HAP-1 (cell line): ENCODE measurements at regions not wholly inside any gene's neighbourhood (a gene's known extent, or its start where the extent isn't known, plus 50 kb on each side); places are given as distances from the start of the nearest gene placed in this dataset.
"Not testable (repeated sequence)": the region's sequence is repeated elsewhere in the genome, so short reads cannot be mapped to it uniquely, and the experiment has no call there.

Experiments used
- DNase-seq, 2 experiments: peaks; one replicate each; pipeline ENCODE4 v3.0.0-alpha.2; 2016 to 2020; ENCODE audit warnings: low spot score in 2 of 2
- H3K27me3 ChIP-seq: fragments of 250-450 bp; sonication (Bioruptor Pico); 2 replicates; pipeline ENCODE4 v1.5.1; 2020; ENCODE audit warnings: low read depth, mild to moderate bottlenecking, moderate library complexity
- H3K36me3 ChIP-seq: fragments of 250-450 bp; sonication (Bioruptor Pico); replicated peaks from 2 replicates; pipeline ENCODE4 v1.5.1; 2020; ENCODE audit warnings: mild to moderate bottlenecking
- H3K4me1 ChIP-seq: fragments of 250-450 bp; sonication (Bioruptor Pico); 2 replicates; pipeline ENCODE4 v1.5.1; 2020; ENCODE audit warnings: mild to moderate bottlenecking
- H3K4me3 ChIP-seq: fragments of 250-450 bp; sonication (Bioruptor Pico); 2 replicates; pipeline ENCODE4 v1.5.1; 2020; ENCODE audit warnings: mild to moderate bottlenecking, moderate library complexity
- H3K9me3 ChIP-seq: fragments of 250-450 bp; sonication (Bioruptor Pico); 2 replicates; pipeline ENCODE4 v1.5.1; 2020; ENCODE audit warnings: mild to moderate bottlenecking, moderate library complexity
- in situ Hi-C: fragments of 300-500 bp; cut with MboI; formaldehyde crosslinking; loops from 3 replicates; pipeline ENCODE4 v1.14.3; 2020; ENCODE audit warnings: low sequenced_read_pairs, inconsistent platforms, mixed read lengths

DNA sequence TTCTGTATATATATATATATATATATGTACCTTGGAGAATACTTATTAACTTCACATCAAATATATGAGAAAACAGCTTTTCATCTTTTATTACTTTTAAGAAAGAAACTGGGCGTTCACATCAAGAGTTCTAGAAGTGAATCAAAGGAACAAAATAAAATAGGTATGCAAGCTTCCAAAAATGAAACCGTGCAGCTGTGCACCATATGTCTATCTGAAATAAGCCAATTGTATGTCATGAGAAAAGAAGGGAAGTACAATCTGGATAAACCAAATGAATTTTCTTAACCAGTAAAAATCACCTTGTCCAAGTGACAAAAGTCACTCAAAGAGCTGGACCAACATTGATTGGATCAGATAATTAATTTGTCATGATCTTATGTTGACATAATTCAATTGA, 405.4 kb upstream of the TECRL start:
- no peaks in the 10 kb centered on the region for H3K27me3 ChIP-seq
- no peak for DNase-seq
- no peak overlapping the region for H3K4me3 ChIP-seq
- H3K9me3 ChIP-seq: no peaks in the 10 kb centered on the region
- H3K4me1 ChIP-seq: no peaks in the 10 kb centered on the region; the same call in 1 of the 2 replicates
- in situ Hi-C loops: no loop called here
- H3K36me3 ChIP-seq: no peaks in the 10 kb centered on the region

DNA sequence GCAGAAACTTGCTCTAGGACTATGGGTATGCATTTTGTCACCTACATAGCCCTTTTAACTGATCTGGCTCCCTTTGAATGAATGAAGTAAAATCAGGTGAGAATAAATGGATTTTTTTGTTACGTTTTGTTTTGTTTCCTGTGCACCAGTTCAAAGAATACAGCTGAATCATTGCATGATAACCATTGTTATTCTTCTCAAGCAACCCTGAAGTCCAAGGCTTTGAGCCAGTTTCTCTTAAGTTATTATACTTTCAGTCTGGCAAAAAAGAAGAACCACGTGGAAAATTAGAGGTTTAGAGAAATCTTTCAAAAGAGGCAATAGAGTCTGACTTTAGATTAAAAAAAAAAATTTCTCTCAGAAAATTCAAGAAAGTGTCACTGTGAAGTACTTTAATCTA, 398.6 kb upstream of the TECRL start:
- Histone ChIP-seq H3K36me3 (no peaks in the 10 kb centered on the region), H3K27me3 (no peaks in the 10 kb centered on the region)

DNA sequence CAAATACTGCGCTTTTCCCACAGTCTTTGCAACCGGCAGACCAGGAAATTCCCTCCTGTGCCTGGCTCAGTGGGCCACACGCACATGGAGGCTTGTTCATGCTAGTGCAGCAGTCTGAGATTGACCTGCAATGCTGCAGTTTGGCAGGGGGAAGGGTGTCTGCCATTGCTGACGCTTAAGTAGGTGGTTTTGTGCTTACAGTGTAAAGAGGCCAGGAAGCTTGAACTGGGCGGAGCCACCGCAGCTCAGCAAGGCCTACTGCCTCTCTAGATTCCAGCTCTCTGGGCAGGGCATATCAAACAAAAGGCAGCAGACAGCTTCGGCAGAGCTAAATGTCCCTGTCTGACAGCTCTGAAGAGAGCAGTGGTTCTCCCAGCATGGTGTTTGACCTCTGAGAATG, 390.5 kb upstream of the TECRL start:
- peak in 1 of 2 experiments; percentile 10 for DNase-seq
- no peaks in the 10 kb centered on the region for H3K27me3 ChIP-seq
- H3K9me3 ChIP-seq: no peaks in the 10 kb centered on the region; the same call in 1 of the 2 replicates
- no peaks in the 10 kb centered on the region for H3K36me3 ChIP-seq
- in situ Hi-C loops: no loop called here
- H3K4me3 ChIP-seq: no peak overlapping the region
- no peaks in the 10 kb centered on the region for H3K4me1 ChIP-seq

More for the DNA sequence above, 398.6 kb upstream of the TECRL start:
- peaks cover 4% of the 10 kb centered on the region; the same call in 1 of the 2 replicates for H3K4me1 ChIP-seq
- DNase-seq: no peak
- no peaks in the 10 kb centered on the region; the same call in 1 of the 2 replicates for H3K9me3 ChIP-seq
- no peak overlapping the region for H3K4me3 ChIP-seq
- in situ Hi-C loops: no loop called here

DNA sequence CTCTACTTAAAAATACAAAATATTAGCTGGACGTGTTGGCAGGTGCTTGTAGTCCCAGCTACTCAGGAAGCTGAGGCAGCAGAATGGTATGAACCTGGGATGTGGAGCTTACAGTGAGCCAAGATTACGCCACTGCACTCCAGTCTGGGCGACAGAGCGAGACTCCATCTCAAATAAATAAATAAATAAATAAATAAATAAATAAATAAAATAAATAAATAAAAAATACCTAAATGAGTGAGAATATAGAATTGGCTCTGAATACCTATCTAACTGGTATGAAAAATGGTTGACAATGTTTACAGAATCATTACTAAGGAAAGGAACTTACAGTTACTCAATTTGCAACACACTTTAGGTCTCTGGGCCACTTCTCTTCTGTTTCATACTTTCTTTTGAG, 389.6 kb upstream of the TECRL start:
- H3K9me3 ChIP-seq, H3K27me3 ChIP-seq, H3K4me1 ChIP-seq, H3K36me3 ChIP-seq, H3K4me3 ChIP-seq, in situ Hi-C loops, DNase-seq: not testable (repeated sequence)

DNA sequence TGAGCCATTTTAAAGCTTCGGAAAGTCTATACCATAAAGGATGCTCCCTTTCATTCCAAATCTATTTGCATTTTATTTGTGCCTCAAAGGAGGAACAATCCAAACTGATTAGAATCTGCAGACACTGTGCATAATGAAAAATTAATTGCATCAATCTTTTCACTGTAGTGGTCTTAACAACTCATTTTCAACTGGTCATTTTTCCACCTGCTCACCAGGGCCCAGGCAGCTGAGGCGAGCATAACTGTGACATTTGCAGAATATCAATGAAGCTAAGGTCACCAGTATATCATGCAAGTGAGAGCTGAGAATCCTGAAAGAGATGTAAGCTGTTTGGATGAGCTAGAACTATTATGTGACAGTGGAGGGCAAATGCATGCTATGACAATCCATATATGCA, 387.3 kb upstream of the TECRL start:
- Histone ChIP-seq H3K4me3 (no peak overlapping the region), H3K4me1 (no peaks in the 10 kb centered on the region), H3K36me3 (no peaks in the 10 kb centered on the region), H3K9me3 (no peaks in the 10 kb centered on the region), H3K27me3 (no peaks in the 10 kb centered on the region)
- no peak for DNase-seq
- in situ Hi-C loops: no loop called here

DNA sequence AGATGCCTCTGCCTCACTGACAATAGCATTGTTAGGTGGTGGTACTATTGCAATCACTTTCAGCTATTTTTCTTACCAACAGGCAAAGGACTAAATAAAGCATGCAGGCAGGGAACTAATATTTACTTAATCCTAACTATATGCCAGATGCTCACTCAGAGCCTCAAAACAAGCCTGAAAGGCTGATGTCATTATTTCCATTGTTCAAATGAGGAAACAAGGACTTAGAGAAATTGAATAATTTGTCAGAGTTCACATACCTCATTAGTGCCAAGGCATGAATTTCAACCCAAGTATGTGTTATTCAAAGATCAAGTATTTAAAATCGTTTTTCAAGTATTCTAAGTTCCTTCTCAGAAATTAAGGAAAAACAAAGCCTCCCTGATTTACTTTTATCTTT, 374.9 kb upstream of the TECRL start:
- in situ Hi-C loops: no loop called here
- Histone ChIP-seq H3K36me3 (no peaks in the 10 kb centered on the region), H3K4me3 (no peak overlapping the region), H3K9me3 (no peaks in the 10 kb centered on the region), H3K4me1 (no peaks in the 10 kb centered on the region), H3K27me3 (no peaks in the 10 kb centered on the region)
- DNase-seq: no peak

DNA sequence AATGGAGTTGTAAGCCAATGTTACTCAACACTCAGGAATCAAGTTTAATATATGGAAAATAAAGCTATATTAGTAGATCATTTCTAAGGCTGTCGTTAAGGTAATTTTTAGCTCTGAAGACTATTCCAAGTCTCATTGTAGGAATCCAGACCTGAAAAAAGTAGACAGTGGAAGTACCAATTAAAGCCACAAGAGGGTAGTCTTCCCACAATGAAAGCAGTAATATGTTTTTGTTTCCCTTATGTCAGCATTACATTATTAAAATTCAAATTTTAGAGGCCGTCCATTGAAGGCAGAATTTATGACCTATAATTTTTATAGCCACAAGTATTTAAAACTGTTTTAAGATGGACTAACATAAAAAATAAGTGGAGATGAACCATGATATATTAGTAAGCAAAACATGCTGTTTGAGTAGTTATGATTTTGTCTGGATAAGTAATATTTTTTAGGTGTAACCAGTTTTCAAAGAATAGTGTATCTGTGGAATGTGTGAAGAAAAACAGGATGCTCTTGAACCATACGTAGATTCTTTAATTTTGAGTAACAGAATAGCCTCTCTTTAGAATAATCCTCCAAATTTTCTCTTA, 372.6 kb upstream of the TECRL start:
- DNase-seq: peak; percentile 9 to 54
- no peaks in the 10 kb centered on the region for H3K9me3 ChIP-seq
- in situ Hi-C loops: no loop called here
- H3K4me1 ChIP-seq: no peaks in the 10 kb centered on the region
- no peaks in the 10 kb centered on the region for H3K36me3 ChIP-seq
- H3K27me3 ChIP-seq: no peaks in the 10 kb centered on the region
- H3K4me3 ChIP-seq: no peak overlapping the region

DNA sequence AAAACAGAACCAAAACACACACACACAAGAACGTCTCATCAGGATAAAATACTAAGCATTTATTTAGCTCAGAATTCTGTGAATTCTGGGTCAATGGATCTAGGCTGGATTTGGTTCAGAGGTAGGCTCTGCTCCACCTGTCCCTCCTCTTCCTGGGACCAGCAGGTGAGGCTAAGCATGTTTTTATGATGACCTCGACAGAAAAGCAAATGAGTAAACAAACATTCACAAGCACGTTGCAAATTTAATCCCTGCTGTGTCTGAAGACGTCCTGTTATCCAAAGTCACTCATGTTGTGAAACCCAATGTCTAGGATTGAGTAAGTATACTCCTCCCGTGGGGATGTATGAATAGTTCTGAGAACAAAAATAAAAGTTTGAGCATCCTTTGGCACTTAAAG, 371.4 kb upstream of the TECRL start:
- DNase-seq: no peak
- H3K9me3 ChIP-seq: no peaks in the 10 kb centered on the region
- H3K36me3 ChIP-seq: no peaks in the 10 kb centered on the region
- no peaks in the 10 kb centered on the region for H3K4me1 ChIP-seq
- in situ Hi-C loops: no loop called here
- H3K4me3 ChIP-seq: no peak overlapping the region
- no peaks in the 10 kb centered on the region for H3K27me3 ChIP-seq

DNA sequence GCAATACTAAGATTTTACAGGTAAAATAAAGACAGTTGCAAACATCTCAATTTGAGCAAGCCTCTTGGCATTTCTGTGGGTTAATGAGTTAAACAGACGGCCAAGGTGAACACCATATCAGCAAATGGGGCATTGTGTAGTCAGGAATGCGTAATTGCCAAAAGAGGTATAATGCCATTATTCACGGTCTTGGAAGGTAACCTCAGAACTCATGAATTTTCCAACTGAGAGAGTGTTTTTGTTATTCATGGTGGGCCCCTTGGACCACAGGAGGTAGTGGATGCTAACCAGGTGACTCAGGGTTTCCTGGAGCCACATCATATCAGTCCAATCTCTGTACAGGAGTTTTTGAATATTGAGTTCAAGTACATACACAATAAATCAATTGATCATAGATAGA, 368.0 kb upstream of the TECRL start:
- no peaks in the 10 kb centered on the region for H3K4me1 ChIP-seq
- no peak for DNase-seq
- in situ Hi-C loops: no loop called here
- H3K36me3 ChIP-seq: no peaks in the 10 kb centered on the region
- H3K27me3 ChIP-seq: no peaks in the 10 kb centered on the region
- H3K9me3 ChIP-seq: no peaks in the 10 kb centered on the region
- no peak overlapping the region for H3K4me3 ChIP-seq

DNA sequence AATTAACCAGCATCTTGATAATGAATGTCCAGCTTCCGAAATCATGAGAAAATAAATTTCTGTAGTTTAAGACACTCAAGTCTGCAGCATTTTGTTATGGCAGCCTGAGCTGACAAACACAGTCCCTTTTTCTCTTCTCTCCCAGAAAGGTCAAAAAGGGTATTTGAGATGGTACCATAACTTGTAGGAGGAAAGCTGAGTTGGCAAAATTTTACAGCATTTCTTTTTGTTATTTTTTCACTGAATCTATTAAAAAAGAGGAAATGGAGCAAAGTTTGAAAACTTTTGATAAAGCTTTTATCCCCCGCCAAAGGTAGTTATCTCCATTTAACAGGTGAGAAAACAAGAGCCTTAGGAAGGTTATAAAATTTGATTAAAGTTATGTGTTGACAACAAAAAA, 367.6 kb upstream of the TECRL start:
- Histone ChIP-seq H3K36me3 (no peaks in the 10 kb centered on the region), H3K4me3 (no peak overlapping the region)
- in situ Hi-C loops: no loop called here

DNA sequence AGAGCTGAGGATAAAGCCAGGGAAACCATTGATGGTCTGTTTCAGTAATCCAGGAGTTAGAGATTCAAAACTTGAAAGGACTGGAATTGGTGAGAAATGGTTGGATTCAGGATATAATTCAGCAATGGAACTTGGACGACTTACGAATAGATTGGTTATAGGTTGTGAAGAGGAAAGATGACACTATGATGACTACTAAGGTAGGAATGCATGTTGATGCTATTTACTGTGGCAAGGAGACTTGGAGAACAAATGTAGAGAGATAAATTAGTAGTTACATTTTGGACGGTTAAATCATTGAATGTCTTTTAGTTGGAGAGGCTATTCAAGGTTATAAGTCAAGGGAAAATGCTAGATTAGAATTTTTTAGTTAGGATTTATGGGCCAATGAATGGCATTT, 365.4 kb upstream of the TECRL start:
- H3K9me3 ChIP-seq: no peaks in the 10 kb centered on the region
- in situ Hi-C loops: no loop called here
- H3K4me3 ChIP-seq: no peak overlapping the region
- no peaks in the 10 kb centered on the region for H3K36me3 ChIP-seq
- no peak for DNase-seq
- H3K27me3 ChIP-seq: no peaks in the 10 kb centered on the region
- no peaks in the 10 kb centered on the region for H3K4me1 ChIP-seq

More for the DNA sequence above, 367.6 kb upstream of the TECRL start:
- Histone ChIP-seq H3K4me1 (no peaks in the 10 kb centered on the region), H3K27me3 (no peaks in the 10 kb centered on the region), H3K9me3 (no peaks in the 10 kb centered on the region)
- no peak for DNase-seq

DNA sequence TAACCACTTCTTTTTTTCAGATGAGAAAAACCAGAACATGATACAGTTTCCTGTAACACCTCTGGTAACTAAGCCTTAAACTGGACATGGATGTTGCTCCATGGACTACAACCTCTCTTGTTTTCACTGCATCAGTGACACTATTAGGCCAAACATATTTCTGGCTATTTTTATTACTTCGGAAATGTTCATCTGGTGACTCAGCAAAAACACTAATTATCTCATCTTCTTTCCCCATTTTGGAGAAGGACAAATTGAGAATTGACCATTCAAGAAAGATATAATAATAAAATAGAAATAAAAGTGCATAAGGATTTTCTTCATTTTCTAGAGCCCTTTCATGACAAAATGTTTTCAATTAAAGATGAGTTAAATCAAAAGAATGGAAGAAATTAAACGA, 361.9 kb upstream of the TECRL start:
- Histone ChIP-seq H3K9me3 (no peaks in the 10 kb centered on the region), H3K27me3 (no peaks in the 10 kb centered on the region), H3K4me3 (no peak overlapping the region), H3K36me3 (no peaks in the 10 kb centered on the region), H3K4me1 (no peaks in the 10 kb centered on the region)
- in situ Hi-C loops: no loop called here
- DNase-seq: no peak

DNA sequence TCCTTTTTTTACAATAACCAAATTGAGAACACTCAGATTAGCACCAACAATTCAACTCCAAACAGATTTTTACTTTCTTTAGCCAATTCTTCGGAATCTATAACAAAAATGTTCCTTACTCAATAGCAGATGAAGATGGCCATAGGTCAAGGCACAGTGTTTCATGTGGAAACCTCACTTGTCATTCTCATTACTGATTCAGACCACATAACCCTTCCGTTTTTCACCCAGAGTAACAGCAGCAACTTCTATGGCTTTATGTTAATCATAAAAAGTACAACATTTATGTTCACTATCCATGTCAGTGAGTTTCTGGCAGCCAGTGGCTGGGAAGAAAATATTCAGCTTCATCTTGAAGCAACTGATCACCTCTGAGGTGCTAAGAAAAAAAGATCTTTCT, 358.3 kb upstream of the TECRL start:
- H3K27me3 ChIP-seq: no peaks in the 10 kb centered on the region
- H3K4me3 ChIP-seq: no peak overlapping the region
- H3K36me3 ChIP-seq: no peaks in the 10 kb centered on the region
- no peaks in the 10 kb centered on the region for H3K9me3 ChIP-seq
- in situ Hi-C loops: no loop called here
- H3K4me1 ChIP-seq: no peaks in the 10 kb centered on the region
- no peak for DNase-seq

DNA sequence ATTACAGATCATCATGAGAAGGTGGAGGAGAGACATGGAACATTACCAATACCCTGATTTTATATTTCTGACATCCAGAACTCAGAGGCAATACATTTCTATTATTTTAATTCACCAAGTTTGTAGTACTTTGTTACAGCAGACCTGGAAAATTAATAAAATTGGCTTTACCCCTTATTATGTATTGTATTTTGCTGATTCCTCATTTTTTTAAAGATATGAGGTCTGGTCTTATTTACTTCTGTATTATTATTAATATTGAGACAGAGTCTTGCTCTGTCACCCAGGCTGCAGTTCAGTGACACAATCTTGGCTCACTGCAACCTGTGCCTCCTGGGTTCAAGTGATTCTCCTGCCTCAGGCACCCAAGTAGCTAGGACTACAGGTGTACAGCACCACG, 357.3 kb upstream of the TECRL start:
- DNase-seq: no peak
- Histone ChIP-seq H3K4me3 (no peak overlapping the region), H3K4me1 (no peaks in the 10 kb centered on the region), H3K36me3 (no peaks in the 10 kb centered on the region), H3K27me3 (no peaks in the 10 kb centered on the region), H3K9me3 (no peaks in the 10 kb centered on the region)
- in situ Hi-C loops: no loop called here

DNA sequence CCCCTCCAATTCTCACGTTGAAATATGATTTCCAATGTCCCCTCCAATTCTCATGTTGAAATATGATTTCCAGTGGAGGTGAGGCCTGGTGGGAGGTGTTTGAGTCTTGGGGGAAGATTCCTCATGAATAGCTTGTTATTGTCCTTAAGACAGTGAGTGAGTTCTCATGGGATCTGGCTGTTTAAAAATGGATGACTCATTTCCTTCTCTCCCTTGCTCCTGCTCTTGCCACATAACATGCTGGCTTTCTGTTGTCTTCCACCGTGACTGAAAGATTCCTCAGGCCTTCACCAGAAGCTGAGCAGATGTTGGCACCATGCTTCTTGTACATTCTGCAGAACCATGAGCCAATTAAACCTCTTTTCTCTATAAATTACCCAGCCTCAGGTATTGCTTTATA, 346.8 kb upstream of the TECRL start:
- Histone ChIP-seq H3K4me1 (no peaks in the 10 kb centered on the region), H3K4me3 (no peak overlapping the region), H3K36me3 (no peaks in the 10 kb centered on the region), H3K27me3 (no peaks in the 10 kb centered on the region), H3K9me3 (no peaks in the 10 kb centered on the region; the same call in 1 of the 2 replicates)
- in situ Hi-C loops: no loop called here
- DNase-seq: no peak
